ENCODE measurements at regions not wholly inside any gene's neighbourhood (a gene's known extent, or its start where the extent isn't known, plus 50 kb on each side); places are given as distances from the start of the nearest gene placed in this dataset.

- TF ChIP-seq SIN3A (IDR thresholded peaks at IDR 0.05; ENCODE audit: borderline replicate concordance, insufficient read depth, low read length) (no peak), REST (IDR thresholded peaks at IDR 0.05; ENCODE audit: insufficient read depth in 1 of 2, low read depth in 2 of 2, low read length in 2 of 2) (no peak), POLR2AphosphoS5 (IDR thresholded peaks at IDR 0.05; ENCODE audit: low read depth, low read length) (no peak), TAF1 (IDR thresholded peaks at IDR 0.05; ENCODE audit: borderline replicate concordance, insufficient read depth, low read length) (no peak), FOXP2 (optimal IDR thresholded peaks at IDR 0.05; ENCODE audit: borderline replicate concordance, extremely low read depth, extremely low read length, insufficient read depth) (no peak)
Observed at GRCh38 chr6:164164876-164165275, 750.4 kb downstream of the QKI start.
